ENCODE measurements at regions not wholly inside any gene's neighbourhood (a gene's known extent, or its start where the extent isn't known, plus 50 kb on each side); places are given as distances from the start of the nearest gene placed in this dataset.
"Not testable (repeated sequence)": the region's sequence is repeated elsewhere in the genome, so short reads cannot be mapped to it uniquely, and the experiment has no call there.

DNA sequence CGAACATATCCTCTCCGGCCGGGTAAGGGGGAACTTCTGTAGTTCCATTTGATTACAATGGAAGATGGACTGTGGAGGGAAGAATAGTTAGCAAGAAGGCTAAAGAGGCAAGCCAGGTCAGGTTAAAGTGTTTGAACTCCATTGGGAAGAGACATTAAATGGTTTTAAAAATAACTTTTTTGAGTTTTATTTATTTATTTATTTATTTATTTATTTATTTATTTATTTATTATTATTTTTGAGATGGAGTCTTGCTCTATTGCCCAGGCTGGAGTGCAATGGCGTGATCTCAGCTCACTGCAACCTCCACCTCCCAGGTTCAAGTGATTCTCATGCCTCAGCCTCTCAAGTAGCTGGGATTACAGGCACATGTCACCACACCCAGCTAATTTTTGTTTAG lies 441.9 kb downstream of the TOX3 start:
- DNase-seq (ENCODE audit: low read depth in 2 of 2): not testable (repeated sequence)

DNA sequence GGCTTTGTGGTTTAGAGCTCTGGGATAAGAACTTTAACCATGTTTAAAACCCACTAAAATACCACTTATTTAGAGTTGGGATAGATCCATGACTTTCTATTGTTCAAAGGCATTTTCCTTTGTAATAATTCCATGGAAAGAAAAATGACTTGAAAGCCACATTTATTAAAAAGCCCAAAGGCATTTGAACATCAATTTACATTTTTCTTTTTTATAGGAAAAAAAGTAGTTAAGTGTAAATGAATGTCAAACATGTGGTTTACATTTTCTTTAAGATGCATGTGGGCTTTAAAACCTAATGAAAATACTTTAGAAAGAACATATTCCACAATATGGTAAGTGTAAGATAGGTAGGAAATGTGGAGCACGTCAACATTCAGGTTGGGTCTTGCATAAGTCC lies 443.2 kb downstream of the TOX3 start:
- no peak for DNase-seq (ENCODE audit: low read depth in 2 of 2)

DNA sequence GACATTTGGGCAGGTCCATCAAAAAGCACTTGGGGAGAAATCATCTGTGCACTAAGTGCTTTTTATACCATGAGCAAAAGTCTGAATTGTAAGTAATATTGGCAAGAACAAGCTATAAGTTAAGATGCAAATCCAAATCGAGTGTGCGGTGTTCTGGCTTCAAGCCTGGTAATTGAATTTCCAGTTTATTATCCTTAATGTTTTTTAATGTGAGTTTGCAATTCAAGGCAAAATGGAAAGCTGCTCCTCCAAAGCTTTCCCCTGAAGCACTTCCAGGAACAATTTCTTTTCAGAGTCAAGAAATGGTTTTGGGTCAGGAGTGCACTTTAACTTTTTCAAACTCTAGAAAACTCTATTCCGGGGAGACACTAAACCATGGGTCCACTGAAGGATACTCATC lies 445.7 kb downstream of the TOX3 start:
- no peak for DNase-seq (ENCODE audit: low read depth in 2 of 2)

DNA sequence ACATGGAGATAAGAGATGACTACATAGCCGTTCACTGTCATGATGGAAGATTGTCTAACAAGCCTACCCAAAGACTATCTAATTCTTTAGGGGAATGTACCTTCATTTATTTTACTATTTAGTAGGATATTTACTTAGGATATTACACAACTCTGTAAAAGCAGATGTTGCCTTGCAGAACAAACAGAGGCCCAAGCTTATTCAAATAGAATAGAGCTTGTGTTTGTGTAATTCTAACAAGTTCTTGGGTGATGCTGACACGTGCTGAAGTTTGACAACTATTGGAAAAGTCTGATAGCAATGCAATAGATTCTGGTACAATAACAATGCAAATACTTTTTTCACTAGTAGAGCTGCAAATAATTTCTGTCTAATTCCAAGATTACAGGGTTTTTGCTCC lies 447.6 kb downstream of the TOX3 start:
- no peak for DNase-seq (ENCODE audit: low read depth in 2 of 2)

DNA sequence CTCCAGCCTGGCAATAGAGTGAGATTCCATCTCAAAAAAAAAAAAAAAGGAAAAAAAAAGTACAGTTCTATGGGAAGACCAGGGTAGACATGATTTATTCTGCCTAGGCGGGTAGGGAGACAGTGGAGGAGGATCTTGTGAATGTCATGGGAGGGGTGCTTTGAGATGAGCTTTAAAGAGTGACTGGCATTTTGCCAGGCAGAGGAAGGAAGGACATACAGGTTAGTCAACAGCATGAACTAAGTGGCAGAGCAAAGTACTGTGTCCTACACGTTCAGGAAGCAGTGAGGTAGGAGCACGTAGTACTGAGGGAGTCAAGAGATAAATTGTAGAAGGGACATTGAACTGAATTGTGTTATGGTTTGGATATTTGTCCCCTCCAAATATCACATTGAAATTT lies 451.5 kb downstream of the TOX3 start:
- DNase-seq (ENCODE audit: low read depth in 2 of 2): no peak

DNA sequence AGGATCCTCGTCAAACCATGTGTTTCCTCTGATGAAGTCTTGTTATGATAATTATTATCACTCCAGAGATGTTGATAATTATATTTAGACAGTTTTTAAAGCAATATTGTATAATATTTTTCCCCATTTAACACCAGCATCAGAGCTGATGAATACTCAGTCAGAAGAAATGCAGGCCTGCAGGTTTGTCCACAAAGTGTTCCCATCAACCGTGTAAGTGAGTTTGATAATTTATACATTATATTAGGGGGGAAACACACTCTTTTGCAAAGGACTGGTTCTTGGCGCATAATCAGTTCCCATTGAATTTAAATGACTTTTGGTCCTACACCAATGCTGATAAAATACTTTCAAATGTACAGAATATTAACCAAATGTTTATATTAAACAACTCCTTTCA lies 454.8 kb downstream of the TOX3 start:
- no peak for DNase-seq (ENCODE audit: low read depth in 2 of 2)

DNA sequence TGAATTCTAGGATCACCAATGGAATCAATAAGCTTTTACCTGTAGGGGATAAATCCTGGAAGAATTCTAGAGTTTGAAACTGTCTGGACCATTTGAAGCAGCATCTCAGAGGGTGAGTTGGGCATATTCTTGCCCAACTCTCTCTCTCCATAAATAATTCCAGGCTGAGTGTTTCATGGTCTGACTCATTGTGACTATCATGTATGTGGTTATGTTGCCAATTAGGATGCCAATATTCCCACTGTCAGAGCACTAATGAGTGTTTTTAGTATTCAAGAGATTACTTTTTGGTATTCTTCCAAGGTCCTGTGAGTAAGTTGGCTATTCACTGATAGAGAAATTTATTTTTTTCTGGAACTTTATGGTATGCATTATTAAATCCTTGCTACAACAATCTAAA lies 456.9 kb downstream of the TOX3 start:
- DNase-seq (ENCODE audit: low read depth in 2 of 2): no peak

DNA sequence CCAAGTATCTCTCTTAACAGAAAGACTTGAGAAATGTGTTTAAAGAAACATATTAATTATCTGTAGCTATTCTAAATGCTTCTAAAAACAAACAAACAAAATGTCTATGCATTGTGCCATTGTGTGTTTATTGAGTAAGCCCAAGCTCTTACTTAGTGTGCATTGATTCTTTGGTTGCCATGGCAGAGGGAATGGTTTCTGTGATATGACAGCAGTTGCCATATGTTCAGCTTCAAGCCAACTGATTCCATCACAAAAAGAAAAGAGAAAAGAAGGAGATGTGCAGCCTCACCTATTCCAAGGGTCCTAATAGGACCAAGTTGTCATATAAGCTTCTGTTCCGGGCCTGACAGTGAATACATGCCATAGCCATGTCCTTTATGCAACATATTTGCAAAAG lies 457.5 kb downstream of the TOX3 start:
- DNase-seq (ENCODE audit: low read depth in 2 of 2): no peak

DNA sequence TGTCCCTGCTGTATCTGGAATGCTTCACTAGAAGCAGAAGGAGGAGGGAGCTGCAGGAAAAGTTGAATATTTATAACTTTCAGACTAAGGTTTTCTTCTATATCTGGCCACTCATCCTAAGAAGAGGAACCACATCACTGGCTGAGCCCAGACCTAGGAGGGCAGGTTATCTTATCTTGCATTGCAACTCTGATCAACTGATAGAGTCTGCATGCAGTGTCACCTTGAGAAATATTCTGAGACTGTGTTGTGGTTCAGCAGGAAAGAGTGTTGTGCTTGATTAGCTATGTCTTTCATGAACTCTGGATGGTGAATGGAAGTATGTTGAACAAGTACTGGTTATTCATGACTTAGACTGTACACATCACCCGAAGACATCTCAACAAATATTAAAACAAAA lies 460.0 kb downstream of the TOX3 start:
- no peak for DNase-seq (ENCODE audit: low read depth in 2 of 2)

DNA sequence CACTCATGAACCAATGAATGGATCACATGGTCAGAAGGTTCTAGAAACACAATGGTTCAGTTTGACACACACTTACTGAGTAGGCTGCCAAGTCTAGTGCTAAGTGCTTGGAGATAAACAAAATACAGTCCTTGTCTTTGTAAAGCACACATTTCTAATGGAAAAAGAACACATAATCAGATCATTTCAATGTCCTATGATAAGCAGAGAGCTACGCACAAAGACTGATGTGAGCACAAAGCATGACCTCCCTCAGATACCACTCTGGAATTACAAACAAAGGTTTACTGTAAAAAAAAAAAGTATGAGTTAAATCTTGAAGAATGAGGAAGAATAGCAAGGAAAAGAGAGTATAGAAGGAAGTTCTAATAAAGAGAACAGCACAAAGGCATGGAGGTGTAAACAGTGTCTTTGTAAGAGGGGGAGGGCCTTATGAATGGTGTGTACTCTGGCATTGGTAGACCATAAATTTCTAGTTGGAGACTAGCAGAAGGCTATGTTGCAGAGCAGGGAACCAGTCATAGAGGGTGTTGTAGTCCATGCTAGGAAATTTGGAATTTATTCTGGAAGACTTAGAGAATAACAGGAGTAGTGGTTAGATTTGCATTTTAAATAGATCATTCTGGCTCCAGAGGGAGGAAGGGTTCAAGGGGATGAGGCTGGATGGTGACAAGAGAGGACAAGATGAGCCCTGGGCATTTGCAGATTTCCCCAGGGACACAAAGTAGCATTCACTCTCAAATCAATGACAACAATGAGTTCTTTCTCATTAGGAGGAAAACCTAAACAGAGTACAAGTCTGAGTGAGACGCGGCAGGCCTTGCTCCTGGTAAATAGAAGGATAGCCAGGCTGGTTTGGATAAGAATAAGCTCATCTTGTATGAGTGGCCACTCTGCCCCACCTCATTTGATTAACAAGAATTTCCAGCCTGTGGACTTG lies 468.0 kb downstream of the TOX3 start:
- DNase-seq (ENCODE audit: low read depth in 2 of 2): no peak

DNA sequence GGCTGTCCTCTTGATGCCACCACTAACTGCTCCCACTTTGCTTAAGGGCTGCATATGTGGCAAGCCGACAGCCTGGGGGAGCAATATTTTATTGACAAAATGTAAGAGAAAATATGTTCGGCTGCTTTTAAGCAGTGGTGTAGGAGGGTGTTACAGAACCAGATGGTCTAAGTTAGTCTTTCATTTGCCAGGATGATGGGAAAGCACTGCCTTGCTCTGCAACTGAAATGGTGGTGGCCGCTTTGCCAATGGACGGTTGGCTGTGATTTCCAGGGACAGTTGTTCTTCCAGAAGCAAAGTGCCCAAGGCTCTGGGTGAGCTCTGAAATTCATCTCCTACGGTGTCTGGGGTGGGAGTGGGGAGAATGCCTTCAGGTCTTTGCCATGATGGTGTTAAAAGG lies 469.3 kb downstream of the TOX3 start:
- DNase-seq (ENCODE audit: low read depth in 2 of 2): no peak

DNA sequence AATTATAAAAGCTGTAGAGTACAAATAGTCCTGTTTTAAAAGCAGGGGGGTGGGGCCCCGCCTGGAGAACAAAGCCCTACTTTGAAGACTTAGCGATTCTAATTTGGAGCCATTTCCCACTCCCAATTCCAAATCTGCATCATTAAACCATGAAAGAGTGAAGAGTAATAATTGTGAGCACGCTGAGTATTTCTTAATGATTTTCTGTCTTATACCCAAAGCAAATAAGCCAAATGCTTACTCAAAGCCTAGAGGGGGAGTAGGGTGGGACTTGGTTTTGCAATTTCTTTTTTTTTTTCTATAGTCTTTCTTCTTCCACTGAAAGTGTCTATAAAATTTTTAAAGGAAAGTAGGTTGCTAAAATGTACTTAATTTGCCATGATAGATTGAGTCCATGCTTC lies 470.1 kb downstream of the TOX3 start:
- DNase-seq (ENCODE audit: low read depth in 2 of 2): no peak

DNA sequence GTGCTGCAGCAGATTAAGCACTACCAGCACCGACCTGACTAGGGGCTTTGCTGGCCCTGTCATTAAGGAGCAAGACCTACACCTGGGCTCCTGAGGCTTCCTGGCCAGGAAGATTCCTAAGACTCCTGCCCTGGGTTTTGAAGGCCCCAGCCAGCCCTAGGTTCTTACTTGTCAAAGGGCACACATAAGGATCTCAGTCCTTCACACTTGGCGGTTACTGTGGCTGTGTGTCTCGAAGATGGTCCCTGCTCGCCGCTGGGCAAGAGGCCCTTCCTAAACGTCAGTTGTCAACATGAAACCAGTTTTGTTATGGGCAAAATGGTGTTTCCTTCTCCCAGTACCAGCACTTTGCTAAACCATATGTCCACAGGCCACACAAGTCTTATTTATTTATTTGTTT lies 470.6 kb downstream of the TOX3 start:
- no peak for DNase-seq (ENCODE audit: low read depth in 2 of 2)

DNA sequence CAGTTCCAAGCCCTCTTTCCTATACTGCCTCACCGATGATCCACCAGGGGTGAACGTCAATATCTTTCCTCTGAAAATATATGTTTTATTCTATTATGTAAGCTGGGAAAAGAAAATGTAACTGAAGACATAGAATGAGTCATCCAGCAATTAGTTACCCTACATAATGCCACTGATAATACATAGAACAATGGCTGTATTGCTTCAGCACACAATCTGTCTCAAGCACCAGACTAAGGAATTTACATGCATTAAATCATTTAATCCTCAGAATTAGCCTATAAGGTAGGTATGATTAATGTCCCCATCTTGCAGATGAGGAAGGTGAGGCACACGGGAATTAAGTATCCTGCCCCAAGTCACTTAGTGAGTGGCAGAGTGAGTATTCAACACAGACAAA lies 472.8 kb downstream of the TOX3 start:
- no peak for DNase-seq (ENCODE audit: low read depth in 2 of 2)

DNA sequence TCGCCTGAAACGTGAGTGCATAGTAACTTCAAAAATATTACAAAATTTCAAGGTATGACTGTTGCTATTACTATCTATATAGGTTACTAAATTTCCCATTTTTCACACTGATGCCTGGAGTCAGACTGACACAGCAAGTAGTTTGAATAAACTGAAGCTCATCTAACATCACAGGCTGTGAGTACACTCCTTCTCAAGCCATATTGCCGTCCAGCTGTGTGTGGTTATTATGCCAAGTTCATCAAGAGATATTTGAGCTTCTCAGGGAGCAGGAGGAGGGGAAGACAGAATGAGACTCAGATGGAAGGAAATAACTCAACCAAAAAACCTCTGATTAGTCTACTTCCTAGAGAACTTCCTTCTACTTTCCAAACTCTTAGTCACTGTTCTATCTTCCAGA lies 473.9 kb downstream of the TOX3 start:
- DNase-seq (ENCODE audit: low read depth in 2 of 2): no peak

DNA sequence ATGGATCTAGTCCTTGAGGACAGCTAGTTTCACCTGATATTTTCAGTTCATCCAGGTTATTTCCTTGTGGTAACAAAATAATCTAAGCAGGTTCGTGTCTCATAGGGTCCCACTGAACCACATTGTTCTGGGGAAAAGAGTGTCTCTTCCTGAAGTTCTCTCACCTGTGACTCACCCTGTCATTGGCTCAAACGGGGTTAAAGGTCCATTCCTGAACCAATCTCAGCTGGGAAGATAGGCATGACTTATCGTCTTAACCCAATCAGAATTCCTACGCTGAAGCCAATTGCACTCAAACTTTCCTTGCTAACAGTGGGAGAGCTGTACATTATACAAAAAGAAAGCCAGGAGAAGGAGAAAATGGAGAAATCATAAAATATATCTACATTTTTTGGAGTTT lies 475.8 kb downstream of the TOX3 start:
- no peak for DNase-seq (ENCODE audit: low read depth in 2 of 2)

DNA sequence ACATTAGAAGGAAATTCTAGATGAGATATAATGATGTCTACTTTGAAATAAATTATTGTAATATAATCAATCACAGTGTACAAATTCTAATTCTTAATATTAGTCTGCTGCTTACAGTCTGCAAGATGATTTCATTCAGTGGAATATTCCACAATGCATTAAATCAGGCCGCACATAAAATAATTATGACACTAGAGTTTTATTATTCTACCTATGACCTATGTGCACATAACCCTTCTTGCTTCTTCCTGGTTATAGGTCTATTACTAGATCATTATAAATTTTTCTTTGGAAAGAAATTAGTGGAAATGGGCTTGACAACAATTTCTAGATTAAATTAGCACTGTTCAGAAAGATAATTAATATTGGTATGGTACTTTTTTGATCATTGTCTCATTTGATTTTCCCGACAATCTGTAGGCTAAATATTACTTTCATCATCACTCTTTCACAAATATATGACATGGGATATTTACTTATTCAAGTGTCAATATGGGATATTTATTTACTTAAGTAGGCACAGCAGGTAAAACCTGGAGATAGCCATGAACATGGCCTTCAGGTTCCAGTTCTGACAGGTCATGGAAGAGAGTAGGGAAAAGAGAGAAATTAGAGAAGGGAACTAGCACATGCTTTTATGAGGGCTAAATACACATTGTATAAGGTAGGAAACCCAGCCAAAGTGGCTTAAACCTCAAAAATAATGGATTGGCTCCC lies 476.4 kb downstream of the TOX3 start:
- DNase-seq (ENCODE audit: low read depth in 2 of 2): no peak

DNA sequence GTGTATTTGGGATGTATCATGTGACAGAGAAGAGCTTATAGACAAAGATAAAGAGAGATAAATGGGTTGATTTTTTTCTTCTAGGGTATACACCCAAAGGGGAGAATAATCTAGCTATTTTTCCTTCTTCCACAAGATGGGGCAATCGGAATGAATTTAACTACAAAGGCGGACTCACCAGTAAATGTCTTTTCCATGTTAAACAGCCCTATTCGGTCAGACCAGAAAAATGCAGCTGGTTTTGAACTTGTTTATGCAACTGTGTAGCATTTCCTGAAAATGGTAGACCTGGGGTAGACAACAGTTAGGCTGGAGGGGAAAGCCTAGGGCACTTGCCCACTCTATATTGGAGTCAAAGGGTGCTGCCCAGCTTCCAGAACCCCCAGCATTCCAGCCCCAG lies 477.1 kb downstream of the TOX3 start:
- DNase-seq (ENCODE audit: low read depth in 2 of 2): no peak

DNA sequence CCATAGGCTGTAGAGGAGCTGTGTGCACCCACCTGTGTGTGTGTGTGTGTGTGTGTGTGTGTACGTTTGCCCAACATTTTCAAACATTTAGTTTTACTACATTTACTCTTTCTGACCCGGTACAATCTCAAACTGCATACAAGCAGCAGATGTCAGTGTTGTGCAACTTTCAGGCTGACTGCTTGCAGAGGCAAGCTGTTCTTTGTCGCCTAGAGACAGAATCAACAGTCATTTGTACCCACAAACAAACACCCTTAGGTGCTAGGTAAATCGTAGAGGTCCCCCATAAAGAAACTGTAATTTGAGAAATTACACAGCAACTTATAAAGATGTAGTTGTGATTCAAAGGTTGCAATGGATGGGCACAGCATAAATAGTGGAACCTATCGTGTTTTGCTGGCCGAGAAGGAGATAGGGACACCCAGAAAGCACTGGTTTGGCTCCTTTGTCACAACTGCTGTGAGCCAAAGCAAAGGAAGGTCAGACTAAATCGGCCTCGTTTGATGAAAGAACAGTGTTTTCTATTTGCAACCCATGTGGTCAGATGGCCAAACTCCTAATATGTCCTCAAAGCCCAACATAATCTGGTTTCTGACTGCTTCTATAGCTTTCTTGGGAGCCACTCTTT lies 478.4 kb downstream of the TOX3 start:
- no peak for DNase-seq (ENCODE audit: low read depth in 2 of 2)

DNA sequence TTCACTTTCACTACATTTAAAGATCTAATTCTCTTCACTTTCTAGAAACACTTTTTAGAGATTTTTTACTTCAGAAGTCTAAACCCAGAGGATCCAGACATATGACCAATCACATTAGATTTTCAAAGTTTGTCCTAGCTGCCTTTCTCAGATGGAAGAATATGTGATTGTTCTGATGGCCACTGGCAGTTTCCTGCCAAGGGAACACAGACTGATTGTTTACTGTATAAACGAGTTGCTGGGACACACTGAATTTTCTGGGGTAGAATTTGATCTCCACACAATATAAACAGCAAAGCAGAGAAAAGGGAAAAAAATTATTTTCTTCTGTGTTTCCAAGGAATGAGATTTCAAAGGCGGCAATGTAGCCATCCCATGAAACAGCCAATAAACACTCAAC lies 480.0 kb downstream of the TOX3 start:
- no peak for DNase-seq (ENCODE audit: low read depth in 2 of 2)

DNA sequence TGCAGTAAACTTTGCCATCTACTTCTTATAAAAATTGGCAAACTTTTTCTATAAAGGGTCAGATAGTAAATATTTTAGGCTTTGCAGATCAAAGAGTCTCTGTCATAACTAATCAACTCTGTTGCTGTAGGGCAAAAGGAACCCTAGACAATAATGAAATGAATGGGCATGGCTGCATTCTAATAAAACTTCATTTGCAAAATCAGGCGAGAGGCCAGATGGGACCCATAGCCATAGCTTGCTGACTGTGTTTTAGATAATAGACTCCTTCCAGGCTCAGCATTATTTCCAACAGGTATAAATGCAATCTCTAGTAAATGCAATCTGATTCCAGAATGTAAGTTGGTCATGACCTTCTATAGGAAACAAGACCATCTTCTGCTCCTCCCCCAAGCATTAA lies 490.7 kb downstream of the TOX3 start:
- no peak for DNase-seq (ENCODE audit: low read depth in 2 of 2)

DNA sequence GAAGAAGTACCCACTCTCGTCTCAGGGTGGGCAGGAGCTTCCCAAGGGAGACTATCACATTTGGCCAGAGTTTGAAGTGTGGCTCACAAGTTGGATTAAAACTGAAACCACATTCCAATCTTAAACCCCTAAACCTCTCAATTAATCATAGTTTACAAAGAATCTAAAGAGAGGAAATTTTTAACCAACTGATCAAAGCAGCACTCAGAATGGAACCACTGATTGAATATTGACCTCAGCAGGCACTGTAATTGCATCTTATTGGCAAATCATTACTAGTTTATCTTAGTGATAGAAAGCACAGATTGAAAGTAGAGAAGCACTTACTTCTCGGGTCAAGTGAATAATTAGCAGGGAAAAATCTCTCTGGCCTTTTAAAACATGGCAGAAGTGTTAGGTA lies 491.6 kb downstream of the TOX3 start:
- DNase-seq (ENCODE audit: low read depth in 2 of 2): no peak

DNA sequence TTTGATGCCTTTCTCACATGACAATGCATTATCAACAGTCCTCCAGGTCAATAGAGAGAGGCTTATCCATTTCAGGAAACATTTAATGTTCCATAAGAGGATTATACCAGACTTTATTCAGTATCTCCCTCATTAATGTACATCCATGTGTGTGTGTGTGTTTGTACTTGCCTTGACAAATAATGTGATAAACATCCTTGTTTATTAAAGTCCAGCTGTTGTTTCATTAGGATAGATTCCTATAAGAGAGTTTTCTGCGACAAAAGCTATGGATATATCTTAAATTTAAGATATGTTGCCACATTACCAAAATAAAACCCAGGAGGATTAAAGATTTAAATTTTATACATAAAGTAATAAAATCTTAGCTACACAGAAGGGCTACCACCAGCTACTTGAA lies 492.6 kb downstream of the TOX3 start:
- no peak for DNase-seq (ENCODE audit: low read depth in 2 of 2)
